HEK293 (cell line): ENCODE measurements at regions not wholly inside any gene's neighbourhood (a gene's known extent, or its start where the extent isn't known, plus 50 kb on each side); places are given as distances from the start of the nearest gene placed in this dataset.

ENCODE experiments used
- CTCF ChIA-PET: fragments of 350-600 bp; formaldehyde crosslinking; extraction: SDS; loops from one replicate; lab custom pipeline; 2021; ENCODE audit warnings: antibody characterized with exemption; lab: Yijun Ruan, JAX
- POLR2A ChIA-PET: fragments of 300-600 bp; formaldehyde crosslinking; extraction: SDS; loops from one replicate; lab custom pipeline; 2020; ENCODE audit warnings: antibody characterized with exemption, inconsistent platforms; lab: Yijun Ruan, JAX
- H3K27ac ChIP-seq: fragments of 200-500 bp; sonication (Bioruptor generic); 2 replicates; pipeline ENCODE4 v1.5.1; 2014; ENCODE audit warnings: low read depth, low read length, control low read depth, inconsistent platforms; ENCODE audit errors: extremely low read depth
- H3K36me3 ChIP-seq, 2 experiments: fragments of 200-500 bp in 1 of 2; sonication (Bioruptor generic) in 1 of 2; 1 replicate in 1 of 2; 2 replicates in 1 of 2; pipeline ENCODE4 v1.5.1; 2014 to 2017; ENCODE audit warnings: inconsistent platforms in 2 of 2, low read length in 2 of 2; ENCODE audit not compliant: control insufficient read depth in 2 of 2, insufficient read depth in 1 of 2
- H3K4me1 ChIP-seq: fragments of 200-500 bp; sonication (Bioruptor generic); 2 replicates; pipeline ENCODE4 v1.5.1; 2014; ENCODE audit warnings: mild to moderate bottlenecking, low read length, inconsistent platforms; ENCODE audit not compliant: control insufficient read depth, insufficient read depth
- H3K4me3 ChIP-seq: 2 replicates; pipeline ENCODE4 v1.5.1; 2011; ENCODE audit warnings: low read depth, mild to moderate bottlenecking, control low read depth, low read length, moderate library complexity
- H3K9me3 ChIP-seq: fragments of 200-500 bp; sonication (Bioruptor generic); 2 replicates; pipeline ENCODE4 v1.5.1; 2014; ENCODE audit warnings: low read depth, low read length, inconsistent platforms; ENCODE audit not compliant: control insufficient read depth, insufficient read depth
- FEZF1 ChIP-seq: fragments of 450-650 bp; formaldehyde crosslinking; IDR thresholded peaks from 2 replicates; pipeline ENCODE4 v1.5.1; 2016; ENCODE audit warnings: missing biosample characterization, missing genetic modification characterization
- GLI4 ChIP-seq: fragments of 450-650 bp; formaldehyde crosslinking; IDR thresholded peaks from 2 replicates; pipeline ENCODE4 v1.5.1; 2016; ENCODE audit warnings: missing biosample characterization, missing genetic modification characterization
- HOXA7 ChIP-seq: sonication (generic); formaldehyde crosslinking; IDR thresholded peaks from 2 replicates; pipeline ENCODE4 v1.8.1; 2022; ENCODE audit warnings: missing genetic modification reagents, borderline replicate concordance
- KLF7 ChIP-seq: fragments of 450-650 bp; formaldehyde crosslinking; IDR thresholded peaks from 2 replicates; pipeline ENCODE4 v1.5.1; 2016; ENCODE audit warnings: missing biosample characterization, missing genetic modification characterization, borderline replicate concordance
- PRDM6 ChIP-seq: fragments of 450-650 bp; formaldehyde crosslinking; IDR thresholded peaks from 2 replicates; pipeline ENCODE4 v1.5.1; 2017; ENCODE audit warnings: missing biosample characterization, missing genetic modification characterization
- SALL2 ChIP-seq: fragments of 450-650 bp; formaldehyde crosslinking; IDR thresholded peaks from 2 replicates; pipeline ENCODE4 v1.5.0; 2017; ENCODE audit warnings: missing biosample characterization, mild to moderate bottlenecking, missing genetic modification characterization, borderline replicate concordance
- ZBTB44 ChIP-seq: fragments of 450-650 bp; IDR thresholded peaks from 2 replicates; pipeline ENCODE4 v1.5.1; 2018; ENCODE audit warnings: missing biosample characterization, mild to moderate bottlenecking, missing genetic modification characterization
- ZFHX2 ChIP-seq: fragments of 450-650 bp; formaldehyde crosslinking; conservative IDR thresholded peaks from 2 replicates; pipeline ENCODE4 v1.5.1; 2016; ENCODE audit warnings: missing biosample characterization, missing genetic modification characterization
- ZNF19 ChIP-seq: fragments of 450-650 bp; formaldehyde crosslinking; IDR thresholded peaks from 2 replicates; pipeline ENCODE4; 2016; ENCODE audit warnings: missing biosample characterization, missing genetic modification characterization, low read depth
- ZNF211 ChIP-seq: fragments of 450-650 bp; formaldehyde crosslinking; IDR thresholded peaks from 2 replicates; pipeline ENCODE4 v1.5.1; 2016; ENCODE audit warnings: low read depth, missing biosample characterization, missing genetic modification characterization
- ZNF292 ChIP-seq: fragments of 450-650 bp; formaldehyde crosslinking; IDR thresholded peaks from 2 replicates; pipeline ENCODE4 v1.5.1; 2016; ENCODE audit warnings: low read depth, missing biosample characterization, missing genetic modification characterization, borderline replicate concordance
- ZNF48 ChIP-seq: fragments of 450-650 bp; formaldehyde crosslinking; IDR thresholded peaks from 2 replicates; pipeline ENCODE4 v1.5.1; 2016; ENCODE audit warnings: missing biosample characterization, missing genetic modification characterization
- ZNF521 ChIP-seq: fragments of 450-650 bp; formaldehyde crosslinking; IDR thresholded peaks from 2 replicates; pipeline ENCODE4 v1.5.1; 2017; ENCODE audit warnings: missing biosample characterization, mild to moderate bottlenecking, missing genetic modification characterization
- ZNF558 ChIP-seq: fragments of 450-650 bp; formaldehyde crosslinking; IDR thresholded peaks from 2 replicates; pipeline ENCODE4 v1.5.1; 2016; ENCODE audit warnings: missing biosample characterization, missing genetic modification characterization
- ZNF561 ChIP-seq: fragments of 450-650 bp; IDR thresholded peaks from 2 replicates; pipeline ENCODE4 v1.5.1; 2018; ENCODE audit warnings: missing biosample characterization, missing genetic modification characterization, borderline replicate concordance
- ZNF626 ChIP-seq: fragments of 450-650 bp; sonication (Bioruptor Pico); formaldehyde crosslinking; IDR thresholded peaks from 2 replicates; pipeline ENCODE4 v1.5.1; 2018; ENCODE audit warnings: missing biosample characterization, missing genetic modification characterization, inconsistent platforms
- ZNF654 ChIP-seq: fragments of 450-650 bp; formaldehyde crosslinking; IDR thresholded peaks from 2 replicates; pipeline ENCODE4 v1.5.1; 2016; ENCODE audit warnings: low read depth, missing biosample characterization, missing genetic modification characterization
- ZNF843 ChIP-seq: fragments of 450-650 bp; formaldehyde crosslinking; IDR thresholded peaks from 2 replicates; pipeline ENCODE4 v1.5.1; 2016; ENCODE audit warnings: missing biosample characterization, missing genetic modification characterization
- ZXDB ChIP-seq: fragments of 450-650 bp; formaldehyde crosslinking; IDR thresholded peaks from 2 replicates; pipeline ENCODE4 v1.5.1; 2016; ENCODE audit warnings: missing biosample characterization, missing genetic modification characterization
- TF ChIP-seq, protein P1 (sequence below): fragments of 450-650 bp; formaldehyde crosslinking; IDR thresholded peaks from 2 replicates; pipeline ENCODE4 v1.5.1; 2016; ENCODE audit warnings: missing biosample characterization, missing genetic modification characterization
- TF ChIP-seq, protein P2 (sequence below): fragments of 450-650 bp; formaldehyde crosslinking; IDR thresholded peaks from 2 replicates; pipeline ENCODE4 v1.5.1; 2017; ENCODE audit warnings: missing biosample characterization, missing genetic modification characterization

- POLR2A ChIA-PET: no interaction called here
Measured at GRCh38 chr6:122894791-122895190, 101.2 kb upstream of the CLVS2 start.

GRCh38 chr6:122902326-122902725 is 93.7 kb upstream of the CLVS2 start:
- Histone ChIP-seq H3K36me3 (no peaks in the 10 kb centered on the region), H3K27ac (no peak overlapping the region), H3K4me1 (no peaks in the 10 kb centered on the region), H3K9me3 (no peaks in the 10 kb centered on the region), H3K4me3 (no peak overlapping the region)
- POLR2A ChIA-PET: no interaction called here
- CTCF ChIA-PET: no interaction called here
- TF ChIP-seq, protein P1, sequence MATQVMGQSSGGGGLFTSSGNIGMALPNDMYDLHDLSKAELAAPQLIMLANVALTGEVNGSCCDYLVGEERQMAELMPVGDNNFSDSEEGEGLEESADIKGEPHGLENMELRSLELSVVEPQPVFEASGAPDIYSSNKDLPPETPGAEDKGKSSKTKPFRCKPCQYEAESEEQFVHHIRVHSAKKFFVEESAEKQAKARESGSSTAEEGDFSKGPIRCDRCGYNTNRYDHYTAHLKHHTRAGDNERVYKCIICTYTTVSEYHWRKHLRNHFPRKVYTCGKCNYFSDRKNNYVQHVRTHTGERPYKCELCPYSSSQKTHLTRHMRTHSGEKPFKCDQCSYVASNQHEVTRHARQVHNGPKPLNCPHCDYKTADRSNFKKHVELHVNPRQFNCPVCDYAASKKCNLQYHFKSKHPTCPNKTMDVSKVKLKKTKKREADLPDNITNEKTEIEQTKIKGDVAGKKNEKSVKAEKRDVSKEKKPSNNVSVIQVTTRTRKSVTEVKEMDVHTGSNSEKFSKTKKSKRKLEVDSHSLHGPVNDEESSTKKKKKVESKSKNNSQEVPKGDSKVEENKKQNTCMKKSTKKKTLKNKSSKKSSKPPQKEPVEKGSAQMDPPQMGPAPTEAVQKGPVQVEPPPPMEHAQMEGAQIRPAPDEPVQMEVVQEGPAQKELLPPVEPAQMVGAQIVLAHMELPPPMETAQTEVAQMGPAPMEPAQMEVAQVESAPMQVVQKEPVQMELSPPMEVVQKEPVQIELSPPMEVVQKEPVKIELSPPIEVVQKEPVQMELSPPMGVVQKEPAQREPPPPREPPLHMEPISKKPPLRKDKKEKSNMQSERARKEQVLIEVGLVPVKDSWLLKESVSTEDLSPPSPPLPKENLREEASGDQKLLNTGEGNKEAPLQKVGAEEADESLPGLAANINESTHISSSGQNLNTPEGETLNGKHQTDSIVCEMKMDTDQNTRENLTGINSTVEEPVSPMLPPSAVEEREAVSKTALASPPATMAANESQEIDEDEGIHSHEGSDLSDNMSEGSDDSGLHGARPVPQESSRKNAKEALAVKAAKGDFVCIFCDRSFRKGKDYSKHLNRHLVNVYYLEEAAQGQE: no peak
- TF ChIP-seq HOXA7 (CRISPR knock-in tag) (no peak), ZNF561 (tag by site-specific recombination) (no peak), KLF7 (tag by site-specific recombination) (no peak), ZXDB (tag by site-specific recombination) (no peak), ZNF626 (tag by site-specific recombination) (no peak), ZNF521 (tag by site-specific recombination) (no peak), ZBTB44 (no peak), ZFHX2 (no peak), ZNF48 (tag by site-specific recombination) (no peak), GLI4 (tag by site-specific recombination) (no peak), ZNF292 (no peak), ZNF211 (tag by site-specific recombination) (no peak), SALL2 (tag by site-specific recombination) (no peak), ZNF19 (no peak), ZNF654 (tag by site-specific recombination) (no peak)
- TF ChIP-seq, protein P2, sequence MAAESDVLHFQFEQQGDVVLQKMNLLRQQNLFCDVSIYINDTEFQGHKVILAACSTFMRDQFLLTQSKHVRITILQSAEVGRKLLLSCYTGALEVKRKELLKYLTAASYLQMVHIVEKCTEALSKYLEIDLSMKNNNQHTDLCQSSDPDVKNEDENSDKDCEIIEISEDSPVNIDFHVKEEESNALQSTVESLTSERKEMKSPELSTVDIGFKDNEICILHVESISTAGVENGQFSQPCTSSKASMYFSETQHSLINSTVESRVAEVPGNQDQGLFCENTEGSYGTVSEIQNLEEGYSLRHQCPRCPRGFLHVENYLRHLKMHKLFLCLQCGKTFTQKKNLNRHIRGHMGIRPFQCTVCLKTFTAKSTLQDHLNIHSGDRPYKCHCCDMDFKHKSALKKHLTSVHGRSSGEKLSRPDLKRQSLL (tag by site-specific recombination): no peak

More at GRCh38 chr6:122894791-122895190, 101.2 kb upstream of the CLVS2 start:
- TF ChIP-seq ZNF843 (tag by site-specific recombination) (peak; percentile 34; the same call in 1 of the 2 replicates), PRDM6 (tag by site-specific recombination) (0 out of 2 replicates have a peak, but pooled peaks have one; percentile 6), ZNF558 (no peak), FEZF1 (peak; percentile 64; the same call in 1 of the 2 replicates)
- TF ChIP-seq, protein P1: no peak
- CTCF ChIA-PET: interaction anchor here (1.5 kb wide), 1 partner anchor 25 kb away, joined by 5 read pairs; no protein-coding TSS in a partner anchor
- no peaks in the 10 kb centered on the region for H3K9me3 ChIP-seq
- H3K36me3 ChIP-seq: no peaks in the 10 kb centered on the region
- H3K27ac ChIP-seq: no peak overlapping the region
- H3K4me1 ChIP-seq: peaks cover 4% of the 10 kb centered on the region; the same call in 1 of the 2 replicates
- no peak overlapping the region for H3K4me3 ChIP-seq
